ENCODE measurements at regions not wholly inside any gene's neighbourhood (a gene's known extent, or its start where the extent isn't known, plus 50 kb on each side); places are given as distances from the start of the nearest gene placed in this dataset.

- no peak for TF ChIP-seq CTCF (IDR thresholded peaks at IDR 0.05; ENCODE audit: insufficient read depth, low read length)
- no peak for TF ChIP-seq POLR2AphosphoS5 (IDR thresholded peaks at IDR 0.05; ENCODE audit: low read depth)
- no peak for TF ChIP-seq REST (IDR thresholded peaks at IDR 0.05; ENCODE audit: insufficient replicate concordance, low read depth)
Observed at GRCh38 chr11:34758262-34758661, 137.4 kb downstream of the EHF start.
